ENCODE measurements at regions not wholly inside any gene's neighbourhood (a gene's known extent, or its start where the extent isn't known, plus 50 kb on each side); places are given as distances from the start of the nearest gene placed in this dataset.

DNA sequence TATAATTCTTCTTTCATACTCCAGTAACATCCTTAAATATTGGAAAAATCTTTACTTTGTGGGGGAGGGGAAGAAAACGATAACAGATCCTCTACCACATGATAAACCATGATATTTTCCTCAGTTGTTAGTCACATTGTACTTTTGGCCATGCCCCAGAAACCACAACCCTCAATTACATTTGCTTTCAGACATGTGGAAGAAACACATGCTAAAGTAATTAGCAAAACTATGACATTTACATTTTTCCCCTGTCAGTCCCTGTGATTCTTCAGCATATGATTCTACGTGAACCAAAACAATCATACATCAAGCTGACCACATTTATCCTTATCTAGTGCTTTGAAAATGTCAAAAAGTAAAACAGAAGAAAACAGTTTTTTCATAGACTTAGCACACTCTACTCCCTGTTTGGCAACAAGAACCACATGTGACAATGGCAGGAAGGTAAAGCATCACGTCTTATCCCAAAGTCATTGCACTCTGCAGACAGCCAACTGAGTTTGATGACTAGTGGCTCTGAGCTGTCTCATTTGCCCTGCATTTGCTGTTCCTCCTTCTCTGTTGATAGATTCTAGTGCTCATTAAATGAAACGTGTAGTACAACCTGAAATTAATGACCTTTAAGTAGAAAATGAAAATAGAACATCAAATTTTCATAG, 505.8 kb upstream of the MARCKS start:
- intact Hi-C loops (cut with DNase I) = no loop called here
- DNase-seq (ENCODE audit: low spot score) (no peak), ATAC-seq (peak; percentile 58)

DNA sequence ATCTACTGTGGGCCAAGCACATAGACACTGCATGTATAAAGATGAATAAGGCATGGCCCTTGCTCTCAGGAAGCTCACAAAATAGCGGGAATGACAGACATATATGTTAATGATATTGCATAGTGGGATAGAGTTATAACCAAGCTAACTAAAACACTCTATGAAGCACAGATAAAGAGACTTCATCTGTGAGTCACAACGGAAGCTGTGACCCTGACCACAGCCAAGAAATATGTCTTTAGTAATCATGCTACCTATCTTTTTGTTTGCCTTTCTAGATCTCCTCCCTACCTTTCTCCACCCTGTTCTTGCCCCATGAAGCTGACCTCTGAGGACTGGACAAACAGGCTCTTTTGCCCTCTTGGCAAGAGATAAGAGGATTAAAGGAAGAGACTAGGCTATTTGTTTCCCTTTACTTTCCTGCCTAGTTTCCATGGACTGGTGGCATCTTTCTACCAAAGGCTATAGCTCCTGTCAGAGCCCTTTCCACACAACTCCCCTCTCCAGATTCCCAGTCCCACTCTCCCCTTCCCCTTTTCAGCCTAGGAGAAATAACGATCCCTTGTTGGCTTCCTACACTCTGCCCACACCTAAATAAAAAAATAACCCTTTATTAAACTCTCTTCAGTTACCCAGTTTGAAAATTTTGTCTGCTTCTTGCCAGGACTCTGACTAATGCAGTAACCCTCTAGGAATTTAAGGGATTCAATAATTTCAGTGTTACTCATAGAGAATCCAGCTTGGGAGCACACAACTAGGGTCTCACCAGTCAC, 504.9 kb upstream of the MARCKS start:
- intact Hi-C loops (cut with DNase I) = no loop called here

DNA sequence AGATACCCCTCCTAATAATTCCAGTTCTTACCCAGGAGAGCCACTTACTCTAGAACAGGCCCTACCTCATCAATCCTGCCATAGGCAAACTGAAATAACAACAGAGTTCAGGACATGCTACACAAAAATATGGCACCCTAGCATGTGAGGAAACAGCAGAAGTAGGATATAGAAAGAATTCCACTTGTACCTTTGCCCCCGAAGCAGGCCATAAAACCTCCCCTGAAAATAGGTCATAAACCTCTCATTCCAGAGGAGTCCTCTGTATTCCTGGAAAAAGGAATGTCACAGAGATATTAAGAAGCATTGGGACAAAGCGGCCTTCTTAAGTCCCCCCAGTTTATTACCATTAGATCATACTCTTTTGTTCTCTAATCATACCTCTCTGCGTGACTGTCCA, 504.3 kb upstream of the MARCKS start:
- no peak for DNase-seq (ENCODE audit: low spot score)

More for the DNA sequence above, 504.9 kb upstream of the MARCKS start:
- peak; percentile 63 for ATAC-seq
- no peak for DNase-seq (ENCODE audit: low spot score)

DNA sequence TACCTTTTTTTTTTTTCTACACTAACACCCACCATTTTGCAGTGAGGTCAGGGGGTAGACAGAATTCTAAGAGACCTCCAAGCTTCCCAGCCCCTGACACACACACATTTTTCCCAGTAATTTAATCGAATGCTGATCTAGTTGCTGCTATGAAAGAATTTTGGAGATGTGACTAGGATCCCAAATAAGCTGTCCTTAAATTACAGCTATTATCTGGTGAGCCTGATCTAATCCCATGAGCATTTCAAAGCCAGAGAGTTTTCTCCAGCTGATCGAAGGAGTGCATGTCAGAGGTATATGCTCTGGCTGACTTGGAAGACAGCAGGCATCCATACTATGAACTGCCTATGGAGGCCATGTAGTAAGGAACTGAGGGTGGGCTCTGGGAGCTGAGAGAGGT, 503.8 kb upstream of the MARCKS start:
- intact Hi-C loops (cut with DNase I) = no loop called here
- ATAC-seq (no peak), DNase-seq (ENCODE audit: low spot score) (no peak)

More for the DNA sequence above, 504.3 kb upstream of the MARCKS start:
- intact Hi-C loops (cut with DNase I) = no loop called here
- no peak for ATAC-seq

DNA sequence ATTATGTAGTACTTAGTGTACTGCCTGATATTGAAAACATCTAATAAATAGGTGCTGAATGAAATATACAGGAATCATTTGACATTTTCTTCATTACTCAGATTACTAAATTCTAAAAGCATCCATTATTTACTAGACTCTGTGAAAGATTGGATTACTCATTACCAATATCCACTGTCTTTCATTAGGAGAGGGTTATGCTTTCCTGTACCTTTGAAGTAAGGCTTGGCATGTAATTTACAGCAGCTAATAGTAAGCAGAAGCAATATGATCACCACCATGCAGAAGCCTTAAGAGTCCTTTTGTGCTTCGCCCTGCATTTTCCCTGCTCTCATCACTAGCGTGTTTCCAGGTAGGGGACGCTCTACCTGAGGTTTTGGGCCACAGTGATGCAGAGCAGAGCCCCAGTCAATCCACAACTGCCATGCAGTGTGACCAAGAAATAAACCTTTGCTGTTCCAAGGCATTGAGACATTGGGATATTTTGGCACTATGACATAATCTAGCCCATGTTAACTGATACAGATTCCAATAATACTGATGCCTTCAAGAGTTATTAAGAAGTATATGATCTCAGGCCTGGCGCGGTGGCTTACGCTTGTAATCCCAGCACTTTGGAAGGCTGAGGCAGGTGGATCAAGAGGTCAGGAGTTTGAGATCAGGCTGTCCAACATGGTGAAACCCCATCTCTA, 502.8 kb upstream of the MARCKS start:
- intact Hi-C loops (cut with DNase I) = no loop called here
- DNase-seq (ENCODE audit: low spot score) (no peak), ATAC-seq (no peak)

DNA sequence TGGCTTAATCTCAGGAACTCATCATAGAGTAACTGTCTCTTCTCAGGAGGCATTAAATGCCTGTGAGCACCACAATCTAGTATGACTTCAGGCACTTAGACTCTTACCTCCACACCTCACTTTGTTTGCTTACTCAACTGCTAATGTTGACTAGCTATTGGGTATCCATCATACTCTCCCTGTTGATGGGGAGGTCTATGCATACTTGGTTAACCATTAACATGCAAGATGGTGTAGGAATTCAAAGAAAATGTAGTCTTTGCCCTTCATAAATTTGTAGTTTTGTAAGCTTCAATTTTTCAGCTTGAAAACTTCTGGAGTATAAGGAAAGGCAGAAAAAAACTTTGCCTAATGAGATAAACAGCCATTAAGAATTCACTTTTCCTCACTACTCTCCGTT, 501.0 kb upstream of the MARCKS start:
- DNase-seq (ENCODE audit: low spot score) (no peak), ATAC-seq (no peak)
- intact Hi-C loops (cut with DNase I) = no loop called here

DNA sequence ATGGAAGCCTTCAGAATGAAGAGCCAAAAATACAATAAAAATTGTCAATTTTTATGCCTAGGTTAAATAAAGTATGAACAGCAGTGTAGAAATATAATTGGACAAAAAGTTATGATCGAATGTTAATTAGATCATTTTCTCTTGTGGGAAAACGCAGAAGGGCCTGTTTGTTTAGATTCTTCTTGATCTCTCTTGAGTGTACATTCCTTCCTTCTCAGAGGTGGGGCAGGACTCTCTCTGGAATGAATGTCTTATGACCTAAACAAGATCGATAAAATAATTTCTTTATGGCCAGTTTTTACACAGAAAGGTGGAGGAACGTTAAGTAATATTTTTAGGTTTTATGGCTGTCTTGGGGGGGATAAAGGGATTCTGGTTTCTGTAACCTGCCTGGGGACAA, 500.1 kb upstream of the MARCKS start:
- intact Hi-C loops (cut with DNase I) = no loop called here
- DNase-seq (ENCODE audit: low spot score) (no peak), ATAC-seq (no peak)

DNA sequence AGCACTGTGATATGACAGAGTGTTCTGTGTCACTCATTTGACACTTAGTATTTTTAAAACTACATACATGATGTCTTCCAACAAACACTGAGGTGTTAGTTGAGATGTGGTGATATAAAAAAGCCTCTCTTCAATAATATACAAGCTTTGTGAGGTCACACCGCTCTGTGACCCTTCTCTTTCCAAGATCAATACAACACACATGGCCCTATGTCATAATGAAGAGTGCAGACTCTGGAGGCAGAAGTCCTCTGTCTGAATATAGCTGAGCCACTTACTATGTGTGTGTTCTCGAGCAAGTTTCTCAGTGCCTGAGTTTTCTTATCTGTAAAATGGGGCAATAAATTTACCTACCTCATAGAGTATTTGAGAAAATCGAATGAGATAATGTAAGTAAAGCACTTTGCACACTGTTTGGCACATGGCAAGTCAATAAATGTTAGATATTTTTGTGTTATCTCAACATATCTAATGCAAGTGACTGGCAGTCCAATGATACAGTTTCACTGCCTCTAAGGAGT, 499.0 kb upstream of the MARCKS start:
- intact Hi-C loops (cut with DNase I) = no loop called here
- DNase-seq (ENCODE audit: low spot score) = no peak
- ATAC-seq = no peak

DNA sequence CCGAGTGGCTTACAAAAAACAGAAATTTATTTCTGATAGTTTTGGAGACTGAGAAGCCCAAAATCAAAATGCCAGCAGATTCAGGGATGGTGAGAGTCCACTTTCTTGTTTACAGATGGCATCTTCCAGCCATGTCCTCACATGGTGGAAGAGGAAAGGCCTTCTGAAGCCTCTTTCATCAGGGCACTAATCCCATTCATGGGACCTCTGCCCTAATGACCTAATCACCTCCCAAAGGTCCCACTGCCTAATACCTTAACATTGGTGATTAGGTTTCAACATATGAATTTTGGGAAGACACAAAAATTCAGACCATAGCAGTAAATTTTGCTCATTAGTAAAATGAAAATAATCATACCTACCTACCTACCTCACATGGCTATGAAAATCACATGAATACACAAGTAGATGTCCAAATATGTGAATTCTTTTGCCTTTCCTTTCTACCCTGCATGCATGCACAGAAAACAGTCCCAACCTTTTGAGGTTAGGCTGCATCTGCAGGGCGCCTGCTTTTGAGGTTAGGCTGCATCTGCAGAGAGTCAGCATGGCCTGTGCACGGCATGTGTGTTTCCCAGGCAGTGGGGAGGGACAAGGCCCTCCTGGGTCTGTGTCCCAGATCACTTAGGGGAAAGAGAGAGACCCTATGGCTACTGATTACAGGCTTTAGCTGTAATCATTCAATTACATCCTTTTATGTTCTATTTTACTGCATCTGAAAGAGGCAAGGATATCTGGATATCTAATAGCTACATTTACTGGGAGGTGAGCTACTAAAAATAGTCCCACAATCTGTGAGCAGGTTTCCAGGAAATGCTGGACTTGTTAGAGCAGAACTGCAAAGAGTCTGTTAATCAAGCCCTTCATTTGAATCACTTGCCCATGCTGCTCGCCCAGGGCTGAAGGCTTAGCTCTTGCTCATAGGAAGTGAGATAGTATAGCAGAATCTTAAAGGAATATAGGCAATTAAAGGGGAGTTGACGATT, 497.7 kb upstream of the MARCKS start:
- DNase-seq (ENCODE audit: low spot score) (no peak), ATAC-seq (no peak)
- intact Hi-C loops (cut with DNase I) = no loop called here

DNA sequence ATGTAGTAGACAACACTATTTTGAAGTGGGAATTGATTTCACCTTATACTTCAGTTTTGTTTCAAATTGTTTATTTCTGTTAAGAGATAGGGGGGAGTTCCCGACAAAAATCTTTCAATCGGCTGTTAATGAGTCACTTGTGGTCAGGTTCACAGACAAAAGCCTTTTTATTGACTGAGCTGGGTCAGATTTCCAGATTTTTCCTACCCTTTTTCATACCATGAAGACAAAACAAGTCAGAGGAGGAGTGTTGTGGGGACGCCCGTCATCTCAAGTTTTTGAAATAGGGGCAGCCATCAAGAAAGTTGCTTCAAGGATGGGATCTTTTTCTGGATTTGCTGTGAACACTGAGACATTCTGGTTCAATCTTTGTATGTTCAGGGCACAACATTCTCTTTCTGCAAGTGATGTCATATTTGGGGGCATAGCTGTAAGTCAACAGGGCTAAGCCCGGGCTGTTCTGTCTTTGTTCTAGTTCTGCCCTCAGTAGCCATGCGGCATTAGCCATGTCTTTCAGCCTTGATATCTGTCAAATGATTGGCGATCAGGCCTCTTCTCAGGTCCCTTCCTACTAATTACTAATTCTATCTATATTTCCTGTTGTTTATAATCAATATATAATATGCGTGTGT, 496.0 kb upstream of the MARCKS start:
- ATAC-seq (no peak), DNase-seq (ENCODE audit: low spot score) (no peak)
- intact Hi-C loops (cut with DNase I) = no loop called here

DNA sequence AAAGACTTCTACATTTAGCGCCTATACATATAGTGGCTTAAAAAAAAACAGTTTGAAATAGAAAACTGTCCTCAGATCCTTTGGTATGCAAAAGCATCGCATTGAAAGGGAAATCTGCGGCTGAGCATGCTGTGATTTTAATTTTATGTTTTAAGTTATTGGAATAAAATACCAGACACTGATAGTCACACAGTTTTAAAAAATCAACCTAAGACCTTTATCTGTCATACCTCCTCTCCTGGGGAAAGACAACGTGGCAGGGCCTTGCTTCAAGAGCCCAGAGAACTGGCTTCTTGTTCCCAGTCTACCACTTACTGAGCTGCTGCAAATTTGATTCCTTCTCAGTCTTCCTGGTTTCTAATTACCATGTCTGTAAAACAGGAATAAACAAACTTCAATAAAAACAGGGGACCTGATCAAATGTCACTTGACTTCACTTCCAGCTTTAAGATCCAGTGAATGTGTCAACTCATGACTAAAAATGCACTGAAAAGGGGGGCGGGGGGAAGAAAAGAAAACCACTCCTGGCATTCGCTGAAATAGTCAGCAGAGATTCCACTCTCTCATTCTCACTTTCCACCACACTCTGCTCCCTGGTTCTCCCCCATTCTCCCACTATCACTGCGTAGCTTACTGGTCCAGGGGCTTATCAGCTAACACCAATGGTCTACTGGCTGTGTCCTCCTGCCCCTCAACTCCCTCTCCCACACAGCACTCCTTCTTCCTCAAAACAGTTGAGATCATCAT, 494.7 kb upstream of the MARCKS start:
- intact Hi-C loops (cut with DNase I) = no loop called here
- DNase-seq (ENCODE audit: low spot score) (no peak), ATAC-seq (peak; percentile 23)

DNA sequence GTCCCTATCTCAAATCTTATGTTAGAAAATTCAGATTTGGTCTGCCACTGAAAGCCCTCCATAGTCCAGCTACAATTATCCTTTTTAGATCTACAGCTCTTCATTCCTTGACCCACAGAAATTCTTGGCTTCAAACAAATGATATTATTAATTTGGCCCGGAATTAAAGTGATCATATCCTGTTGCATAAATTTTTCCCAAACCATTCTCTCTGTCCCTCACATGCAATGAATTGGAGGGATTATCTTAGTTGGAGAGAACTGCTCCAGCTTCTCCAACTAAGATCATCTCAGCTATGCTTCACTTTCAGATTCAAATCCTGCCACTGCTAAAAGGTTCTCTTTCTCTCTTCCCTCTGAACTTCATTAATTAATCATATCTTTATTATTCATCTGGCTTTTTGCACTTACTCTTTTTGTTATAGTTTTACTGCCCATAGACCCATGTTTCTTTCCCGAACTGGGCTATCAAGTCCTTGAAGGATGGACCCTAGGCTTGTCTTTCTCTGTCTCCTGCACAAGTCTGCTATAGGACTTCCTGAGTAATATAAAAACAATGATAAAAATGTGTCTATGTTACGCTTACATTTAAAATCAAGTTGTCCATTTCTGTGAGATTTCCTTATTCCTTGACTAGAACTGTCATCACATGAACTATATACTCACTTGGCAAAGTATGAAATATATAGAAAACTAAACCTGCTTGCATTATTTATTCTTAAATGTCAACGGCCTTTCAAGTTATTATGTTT, 493.9 kb upstream of the MARCKS start:
- intact Hi-C loops (cut with DNase I) = no loop called here
- DNase-seq (ENCODE audit: low spot score) = no peak
- ATAC-seq = no peak

DNA sequence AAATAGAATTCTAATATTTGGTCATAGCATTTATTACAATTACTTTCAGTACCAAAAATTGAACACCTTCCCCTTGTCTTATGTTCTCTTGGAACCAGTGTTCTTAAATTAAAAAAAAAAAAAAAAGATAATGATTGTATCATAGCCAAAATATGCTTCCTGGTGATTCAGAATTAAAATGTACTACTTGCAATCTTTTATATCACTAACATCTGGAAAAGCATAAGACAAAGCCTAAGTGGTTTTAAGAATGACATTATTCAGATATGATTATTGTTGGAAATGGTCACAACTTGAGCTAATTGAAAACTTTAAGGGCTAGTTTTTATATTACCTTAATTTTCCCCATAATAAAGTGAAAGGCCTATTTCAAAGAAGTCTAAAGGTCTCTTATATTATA, 493.3 kb upstream of the MARCKS start:
- intact Hi-C loops (cut with DNase I) = no loop called here
- DNase-seq (ENCODE audit: low spot score) (no peak), ATAC-seq (no peak)

DNA sequence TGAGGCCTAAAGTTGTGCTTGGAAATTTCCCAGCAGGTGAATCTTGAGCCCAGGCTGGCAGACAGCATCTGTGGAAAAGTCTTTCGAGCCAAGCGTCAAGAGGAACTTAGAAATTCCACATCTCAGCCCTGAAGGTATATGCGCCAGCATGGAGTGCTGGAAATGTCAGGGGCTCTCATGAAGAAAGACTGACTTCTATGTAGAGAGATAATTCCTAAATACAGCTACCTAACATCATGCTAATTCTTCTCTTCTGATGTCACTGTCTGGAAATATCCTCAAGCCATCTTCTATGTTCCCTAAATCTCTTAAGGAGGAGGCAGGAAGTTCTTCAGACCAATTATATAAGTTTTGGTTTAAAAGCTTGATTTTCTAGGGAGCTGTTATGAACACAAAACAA, 492.4 kb upstream of the MARCKS start:
- intact Hi-C loops (cut with DNase I) = no loop called here
- ATAC-seq = no peak
- DNase-seq (ENCODE audit: low spot score) = no peak

DNA sequence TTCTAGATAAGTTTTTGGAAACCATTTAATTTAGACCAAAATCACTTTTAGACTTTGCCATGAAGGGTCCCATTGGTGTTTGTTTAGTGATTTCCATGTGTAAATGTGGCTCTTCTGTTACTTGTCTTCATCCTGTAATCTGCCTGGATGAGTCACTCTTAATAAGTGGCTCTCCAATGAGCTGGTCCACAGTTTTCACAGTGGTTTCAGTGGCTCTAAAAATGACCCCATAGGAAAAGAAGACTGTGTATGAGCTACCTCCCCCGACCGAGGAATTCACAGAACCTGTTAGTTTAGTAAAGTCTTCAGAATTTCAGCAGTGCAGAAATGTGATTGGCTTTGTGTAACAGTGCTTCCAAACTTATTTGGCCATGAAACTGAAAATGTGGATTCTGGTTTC, 492.0 kb upstream of the MARCKS start:
- no peak for DNase-seq (ENCODE audit: low spot score)
- intact Hi-C loops (cut with DNase I) = no loop called here
- no peak for ATAC-seq

DNA sequence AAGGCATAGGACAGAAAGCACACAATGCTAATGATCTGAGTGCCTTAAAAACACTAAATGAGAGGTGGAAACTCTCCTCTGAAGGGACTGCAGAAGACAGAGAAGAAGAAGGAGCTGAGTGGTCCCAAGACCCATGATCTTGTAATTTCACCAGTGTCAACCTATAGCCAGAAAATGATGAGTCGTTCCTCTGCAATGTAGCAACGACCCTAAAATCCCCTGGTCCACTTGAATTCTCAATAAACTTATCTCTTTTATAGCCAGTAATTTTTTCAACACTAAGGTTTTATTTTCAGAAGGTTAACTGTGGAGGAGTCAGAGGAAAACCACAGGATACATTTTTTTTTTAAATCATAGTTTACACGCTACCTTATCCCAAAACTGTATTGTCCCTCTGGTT, 490.6 kb upstream of the MARCKS start:
- intact Hi-C loops (cut with DNase I) = no loop called here
- no peak for DNase-seq (ENCODE audit: low spot score)
- no peak for ATAC-seq
